ENCODE measurements at regions not wholly inside any gene's neighbourhood (a gene's known extent, or its start where the extent isn't known, plus 50 kb on each side); places are given as distances from the start of the nearest gene placed in this dataset.

DNA sequence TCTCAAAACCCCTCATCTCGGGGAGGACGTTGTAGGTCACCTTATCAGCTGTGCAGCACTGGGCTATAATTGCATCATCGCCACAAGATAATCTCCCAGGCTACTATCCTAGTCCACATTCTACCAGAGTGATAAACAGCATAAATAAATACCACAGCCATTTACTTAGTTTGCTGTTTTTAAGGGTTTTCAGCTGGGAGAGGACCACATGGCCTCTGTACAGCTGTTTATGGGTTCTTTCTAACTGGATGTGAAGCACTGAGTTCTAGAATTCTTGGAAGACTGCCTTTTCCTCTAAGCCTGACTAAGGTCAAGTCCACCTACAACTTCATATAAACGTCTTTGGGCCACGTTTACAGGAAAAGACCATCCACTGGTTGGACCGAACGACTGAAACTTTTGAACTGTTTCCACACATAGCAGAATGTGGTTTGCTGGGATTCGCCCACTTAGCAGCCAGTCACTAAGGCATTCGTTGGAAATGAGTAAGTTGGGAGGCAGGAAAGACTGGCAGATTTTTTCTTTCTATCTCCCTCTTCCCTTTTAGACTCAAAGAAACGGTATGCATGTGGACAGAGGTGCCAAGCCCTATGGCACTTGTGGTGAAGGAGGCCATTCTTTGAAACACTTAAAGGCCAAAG, 752.5 kb upstream of the SGCG start:
- Histone ChIP-seq H3K9me2 (replicated peaks; ENCODE audit: low read depth, low read length) (no peaks in the 10 kb centered on the region), H2AFZ (ENCODE audit: low read length) (no peak overlapping the region), H3K79me2 (ENCODE audit: insufficient read depth, low read length) (no peaks in the 10 kb centered on the region), H3K9ac (ENCODE audit: low read depth, low read length, poor library complexity, severe bottlenecking) (no peak overlapping the region), H3K4me2 (ENCODE audit: low read depth, low read length, poor library complexity, severe bottlenecking) (no peak overlapping the region), H3K4me1 (ENCODE audit: insufficient read depth, low read length, poor library complexity, severe bottlenecking) (no peaks in the 10 kb centered on the region), H3F3A (ENCODE audit: low read depth) (no peaks in the 10 kb centered on the region), H3K27me3 (ENCODE audit: insufficient read depth, low read length, poor library complexity, severe bottlenecking) (no peaks in the 10 kb centered on the region), H3K36me3 (ENCODE audit: insufficient read depth, low read length) (no peaks in the 10 kb centered on the region), H3K9me3 (ENCODE audit: insufficient read depth, low read depth, low read length) (no peaks in the 10 kb centered on the region), H3K4me3 (ENCODE audit: low read length, poor library complexity, severe bottlenecking) (no peak overlapping the region), H4K20me1 (ENCODE audit: insufficient read depth, low read length, poor library complexity, severe bottlenecking) (no peaks in the 10 kb centered on the region)
- no peak for TF ChIP-seq EZH2phosphoT487 (IDR thresholded peaks at IDR 0.05; ENCODE audit: borderline replicate concordance)

- no peaks in the 10 kb centered on the region for H3K27me3 ChIP-seq (ENCODE audit: insufficient read depth, low read length, poor library complexity, severe bottlenecking)
- no peaks in the 10 kb centered on the region for H3F3A ChIP-seq (ENCODE audit: low read depth)
- TF ChIP-seq CTCF (conservative IDR thresholded peaks at IDR 0.05; ENCODE audit: low read length) (no peak), EZH2phosphoT487 (IDR thresholded peaks at IDR 0.05; ENCODE audit: borderline replicate concordance) (no peak)
- H3K4me1 ChIP-seq (ENCODE audit: insufficient read depth, low read length, poor library complexity, severe bottlenecking), result no peaks in the 10 kb centered on the region
- no peaks in the 10 kb centered on the region for H3K36me3 ChIP-seq (ENCODE audit: insufficient read depth, low read length)
- H3K9me2 ChIP-seq (replicated peaks; ENCODE audit: low read depth, low read length), result no peaks in the 10 kb centered on the region
- H3K4me3 ChIP-seq (ENCODE audit: low read length, poor library complexity, severe bottlenecking), result no peak overlapping the region
- H2AFZ ChIP-seq (ENCODE audit: low read length), result no peak overlapping the region
- H3K9ac ChIP-seq (ENCODE audit: low read depth, low read length, poor library complexity, severe bottlenecking), result no peak overlapping the region
- no peaks in the 10 kb centered on the region for H3K79me2 ChIP-seq (ENCODE audit: insufficient read depth, low read length)
- H3K9me3 ChIP-seq (ENCODE audit: insufficient read depth, low read depth, low read length), result no peaks in the 10 kb centered on the region
- no peak overlapping the region for H3K4me2 ChIP-seq (ENCODE audit: low read depth, low read length, poor library complexity, severe bottlenecking)
- H4K20me1 ChIP-seq (ENCODE audit: insufficient read depth, low read length, poor library complexity, severe bottlenecking), result no peaks in the 10 kb centered on the region
Measured at GRCh38 chr13:22432690-22433089, 748.1 kb upstream of the SGCG start.

DNA sequence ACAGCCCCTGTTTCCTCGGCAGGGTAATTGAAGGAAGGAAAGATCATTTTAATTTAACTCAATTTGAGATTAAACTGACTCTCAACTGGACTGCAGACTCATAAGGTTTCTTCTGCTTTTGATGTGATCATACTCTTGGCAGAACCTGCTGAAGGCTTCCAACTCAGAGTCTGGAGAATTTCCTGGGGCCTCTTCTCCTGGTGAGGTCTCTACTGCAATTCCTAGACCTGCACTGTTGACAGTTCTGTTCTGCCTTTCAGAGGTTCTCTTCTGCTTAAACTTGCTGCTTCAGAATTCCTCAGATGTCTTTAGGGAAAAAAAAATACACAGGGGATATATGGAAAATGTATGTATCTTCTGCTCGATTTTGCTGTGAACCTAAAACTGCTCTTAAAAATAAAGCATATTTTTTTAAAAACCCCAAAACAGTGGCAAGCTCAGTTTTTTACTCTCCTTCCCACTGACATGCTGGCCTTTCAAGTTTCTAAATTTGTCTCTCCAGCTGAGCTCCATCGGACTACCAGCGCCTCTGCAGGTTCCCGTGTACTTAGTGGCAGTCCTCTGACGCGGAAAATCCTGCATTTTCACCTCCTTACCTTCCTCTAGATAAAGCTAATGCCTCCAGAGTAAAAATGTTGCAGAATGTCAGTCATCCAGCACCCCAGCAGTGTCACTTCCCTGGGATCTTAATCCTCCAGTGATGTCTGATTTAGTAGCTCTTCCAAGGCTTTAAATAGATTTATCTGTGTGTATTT, 733.5 kb upstream of the SGCG start:
- TF ChIP-seq CTCF (conservative IDR thresholded peaks at IDR 0.05; ENCODE audit: low read length) (no peak), EZH2phosphoT487 (IDR thresholded peaks at IDR 0.05; ENCODE audit: borderline replicate concordance) (no peak)
- no peaks in the 10 kb centered on the region for H3F3A ChIP-seq (ENCODE audit: low read depth)
- no peak overlapping the region for H3K9ac ChIP-seq (ENCODE audit: low read depth, low read length, poor library complexity, severe bottlenecking)
- no peaks in the 10 kb centered on the region for H3K36me3 ChIP-seq (ENCODE audit: insufficient read depth, low read length)
- no peak overlapping the region for H3K4me2 ChIP-seq (ENCODE audit: low read depth, low read length, poor library complexity, severe bottlenecking)
- no peak overlapping the region for H2AFZ ChIP-seq (ENCODE audit: low read length)
- peaks cover 2% of the 10 kb centered on the region; the same call in 1 of the 2 replicates for H3K9me3 ChIP-seq (ENCODE audit: insufficient read depth, low read depth, low read length)
- no peaks in the 10 kb centered on the region for H4K20me1 ChIP-seq (ENCODE audit: insufficient read depth, low read length, poor library complexity, severe bottlenecking)
- no peaks in the 10 kb centered on the region for H3K79me2 ChIP-seq (ENCODE audit: insufficient read depth, low read length)
- H3K9me2 ChIP-seq (replicated peaks; ENCODE audit: low read depth, low read length), result no peaks in the 10 kb centered on the region
- H3K4me3 ChIP-seq (ENCODE audit: low read length, poor library complexity, severe bottlenecking), result no peak overlapping the region
- H3K4me1 ChIP-seq (ENCODE audit: insufficient read depth, low read length, poor library complexity, severe bottlenecking), result no peaks in the 10 kb centered on the region
- no peaks in the 10 kb centered on the region for H3K27me3 ChIP-seq (ENCODE audit: insufficient read depth, low read length, poor library complexity, severe bottlenecking)
